ENCODE measurements at regions not wholly inside any gene's neighbourhood (a gene's known extent, or its start where the extent isn't known, plus 50 kb on each side); places are given as distances from the start of the nearest gene placed in this dataset.

GRCh38 chr4:183808097-183808456 lies 97.0 kb upstream of the STOX2 start:
- H3K56ac ChIP-seq (ENCODE audit: extremely low read depth, insufficient read depth, low read length): no peak overlapping the region
- no peaks in the 10 kb centered on the region for H3K79me1 ChIP-seq (ENCODE audit: low read depth in 1 of 2, low read length in 2 of 2)
- H2AK5ac ChIP-seq (ENCODE audit: low read depth, low read length): no peak overlapping the region
- no peak overlapping the region for H4K5ac ChIP-seq (ENCODE audit: low read depth, low read length)
- no peak overlapping the region for H2BK15ac ChIP-seq (ENCODE audit: low read depth, low read length)
- H4K8ac ChIP-seq (ENCODE audit: low read depth in 2 of 2, low read length in 2 of 2): no peak overlapping the region
- H3K14ac ChIP-seq (replicated peaks; ENCODE audit: low read depth, low read length): no peak overlapping the region
- H3K36me3 ChIP-seq (ENCODE audit: control insufficient read depth, insufficient read depth, low read length): no peaks in the 10 kb centered on the region
- in situ Hi-C loops (cut with MboI; ENCODE audit: low sequenced_read_pairs) (no loop called here), intact Hi-C loops (cut with micrococcal nuclease) (no loop called here), dilution Hi-C loops (cut with HindIII; ENCODE audit: low sequenced_read_pairs, unreplicated experiment) (no loop called here)
- ChIA-PET POLR2A (ENCODE audit: unreplicated experiment) (no interaction called here), CTCF (no interaction called here)
- no peaks in the 10 kb centered on the region for H3K9me1 ChIP-seq (ENCODE audit: insufficient read depth, low read length)
- DNase-seq (no peak), ATAC-seq (ENCODE audit: low read depth) (no peak)
- H3K4me1 ChIP-seq (ENCODE audit: control insufficient read depth, insufficient read depth, low read length): no peaks in the 10 kb centered on the region
- no peak overlapping the region for H3K27ac ChIP-seq (ENCODE audit: insufficient read depth, low read length)
- H3K4ac ChIP-seq (ENCODE audit: low read depth, low read length): no peak overlapping the region
- no peak overlapping the region for H2BK20ac ChIP-seq (ENCODE audit: low read depth, low read length)
- H3K27me3 ChIP-seq (ENCODE audit: control insufficient read depth, insufficient read depth, low read length): peaks cover 10% of the 10 kb centered on the region; the same call in 1 of the 2 replicates
- no TSS peak for BruUV-seq (replicated peaks)
- no peak overlapping the region for H2AK9ac ChIP-seq (replicated peaks; ENCODE audit: low read depth, low read length, poor library complexity)
- no peak overlapping the region for H2BK5ac ChIP-seq (ENCODE audit: low read depth, low read length, poor library complexity, severe bottlenecking)
- no peak overlapping the region for H3K9ac ChIP-seq (ENCODE audit: low read depth, low read length)
- H4K91ac ChIP-seq (ENCODE audit: insufficient read depth, low read depth, low read length): no peak overlapping the region
- H2BK120ac ChIP-seq (ENCODE audit: low read depth, low read length): no peak overlapping the region
- no peak overlapping the region for H3K18ac ChIP-seq (ENCODE audit: low read depth, low read length)
- no peak overlapping the region for H2AFZ ChIP-seq (replicated peaks; ENCODE audit: low read length, poor library complexity)
- H3K4me3 ChIP-seq (ENCODE audit: insufficient read depth, low read depth, low read length): no peak overlapping the region
- 40% methylated on average over 2 of the region's 9 CpGs; no CpG with 5 or more reads in 1 of the 2 experiments for WGBS, 2 experiments (ENCODE audit: extremely low coverage in 2 of 2, insufficient read length in 1 of 2)
- H3K9me3 ChIP-seq (ENCODE audit: control insufficient read depth, insufficient read depth, low read length): no peaks in the 10 kb centered on the region
- no peak overlapping the region for H3K23ac ChIP-seq (ENCODE audit: low read depth, low read length)
- no peak for TF ChIP-seq ELK1 (IDR thresholded peaks at IDR 0.05; ENCODE audit: borderline replicate concordance, low read depth, low read length)
- no peak for TF ChIP-seq RAD21 (IDR thresholded peaks at IDR 0.05; ENCODE audit: low read length)
- TF ChIP-seq MAFK (IDR thresholded peaks at IDR 0.05; ENCODE audit: low read depth, low read length): no peak
- no peak for TF ChIP-seq BHLHE40 (IDR thresholded peaks at IDR 0.05; ENCODE audit: low read depth, low read length)
- TF ChIP-seq NFE2L2 (IDR thresholded peaks at IDR 0.05; ENCODE audit: low read depth, low read length): no peak
- TF ChIP-seq CEBPB (IDR thresholded peaks at IDR 0.05; ENCODE audit: low read depth, low read length): no peak
- TF ChIP-seq USF2 (IDR thresholded peaks at IDR 0.05; ENCODE audit: low read depth, low read length): no peak
- no peak for TF ChIP-seq RCOR1 (IDR thresholded peaks at IDR 0.05; ENCODE audit: insufficient replicate concordance, low read length)
- no peak for TF ChIP-seq POLR2A (IDR thresholded peaks at IDR 0.05; ENCODE audit: low read depth, low read length)
- no peak for TF ChIP-seq MAZ (IDR thresholded peaks at IDR 0.05; ENCODE audit: borderline replicate concordance, low read depth, low read length)
- TF ChIP-seq MXI1 (IDR thresholded peaks at IDR 0.05; ENCODE audit: borderline replicate concordance, low read depth, low read length): no peak
- TF ChIP-seq FOS (IDR thresholded peaks at IDR 0.05; ENCODE audit: low read depth, low read length): no peak
- TF ChIP-seq CTCF (conservative IDR thresholded peaks at IDR 0.05; ENCODE audit: low read depth, low read length): no peak
- no peak overlapping the region for H3K4me2 ChIP-seq (ENCODE audit: low read depth, low read length)
- H4K20me1 ChIP-seq (ENCODE audit: insufficient read depth, low read length): no peaks in the 10 kb centered on the region
